ENCODE measurements at regions not wholly inside any gene's neighbourhood (a gene's known extent, or its start where the extent isn't known, plus 50 kb on each side); places are given as distances from the start of the nearest gene placed in this dataset.
A peak's percentile ranks its signal among the peaks of the same experiment; 100 is the strongest.

DNA sequence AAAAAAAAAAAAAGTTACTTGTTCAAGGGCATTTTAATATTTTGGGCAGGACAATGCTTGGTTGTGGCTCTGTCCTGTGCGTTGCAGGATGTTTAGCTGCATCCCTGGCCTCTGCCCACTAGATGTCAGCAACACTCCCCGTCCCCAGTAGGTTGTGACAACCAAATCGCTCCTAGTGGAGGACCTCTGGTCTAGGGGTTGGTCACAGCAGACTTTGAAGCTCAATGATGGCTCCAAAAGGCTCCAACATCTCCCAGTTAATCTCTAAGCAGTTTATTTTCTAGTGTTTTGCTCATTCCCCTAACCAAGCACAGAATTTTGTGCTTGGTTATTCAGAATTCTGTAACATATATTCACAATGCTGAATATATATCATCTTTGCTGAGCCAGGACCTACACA lies 67.0 kb downstream of the CHRNA1 start:
- WGBS (ENCODE audit: insufficient coverage): no CpG with 5 or more reads among the region's 3 CpGs
- intact Hi-C loops (cut with micrococcal nuclease): no loop called here
- H2AFZ ChIP-seq (ENCODE audit: insufficient read depth, low read depth, low read length, poor library complexity, severe bottlenecking): no peak overlapping the region

GRCh38 chr2:174694920-174695319 lies 69.4 kb downstream of the CHRNA1 start:
- intact Hi-C loops (cut with micrococcal nuclease): no loop called here
- peaks cover 0 to 17% (median 0%) of the 10 kb centered on the region in 4 experiments for H3K27me3 ChIP-seq (replicated peaks in 1 of 4; ENCODE audit: control extremely low read depth in 1 of 4, control insufficient read depth in 3 of 4, insufficient read depth in 4 of 4, low read length in 3 of 4)
- no peaks in the 10 kb centered on the region for H3K9me3 ChIP-seq (ENCODE audit: control extremely low read depth in 1 of 3, control insufficient read depth in 2 of 3, insufficient read depth in 1 of 3, low read length in 2 of 3)
- no peak overlapping the region for H3K9ac ChIP-seq (ENCODE audit: low read length)
- Mint-ChIP-seq H3K4me3 (no peak overlapping the region), H3K27ac (no peak overlapping the region), H3K9me3 (ENCODE audit: insufficient read depth) (no peaks in the 10 kb centered on the region), H3K27me3 (peaks cover 16% of the 10 kb centered on the region), H3K4me1 (no peaks in the 10 kb centered on the region)
- H3K4me3 ChIP-seq (ENCODE audit: control extremely low read depth in 1 of 5, extremely low read depth in 1 of 5, insufficient read depth in 1 of 5, low read depth in 2 of 5, low read length in 4 of 5): no peak overlapping the region
- H4K20me1 ChIP-seq (ENCODE audit: control insufficient read depth, insufficient read depth, low read length, poor library complexity, severe bottlenecking): no peaks in the 10 kb centered on the region
- TF ChIP-seq EZH2 (IDR thresholded peaks at IDR 0.05; ENCODE audit: borderline replicate concordance, insufficient read depth, low read depth, low read length, poor library complexity, severe bottlenecking): no peak
- TF ChIP-seq, protein P1, sequence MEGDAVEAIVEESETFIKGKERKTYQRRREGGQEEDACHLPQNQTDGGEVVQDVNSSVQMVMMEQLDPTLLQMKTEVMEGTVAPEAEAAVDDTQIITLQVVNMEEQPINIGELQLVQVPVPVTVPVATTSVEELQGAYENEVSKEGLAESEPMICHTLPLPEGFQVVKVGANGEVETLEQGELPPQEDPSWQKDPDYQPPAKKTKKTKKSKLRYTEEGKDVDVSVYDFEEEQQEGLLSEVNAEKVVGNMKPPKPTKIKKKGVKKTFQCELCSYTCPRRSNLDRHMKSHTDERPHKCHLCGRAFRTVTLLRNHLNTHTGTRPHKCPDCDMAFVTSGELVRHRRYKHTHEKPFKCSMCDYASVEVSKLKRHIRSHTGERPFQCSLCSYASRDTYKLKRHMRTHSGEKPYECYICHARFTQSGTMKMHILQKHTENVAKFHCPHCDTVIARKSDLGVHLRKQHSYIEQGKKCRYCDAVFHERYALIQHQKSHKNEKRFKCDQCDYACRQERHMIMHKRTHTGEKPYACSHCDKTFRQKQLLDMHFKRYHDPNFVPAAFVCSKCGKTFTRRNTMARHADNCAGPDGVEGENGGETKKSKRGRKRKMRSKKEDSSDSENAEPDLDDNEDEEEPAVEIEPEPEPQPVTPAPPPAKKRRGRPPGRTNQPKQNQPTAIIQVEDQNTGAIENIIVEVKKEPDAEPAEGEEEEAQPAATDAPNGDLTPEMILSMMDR (IDR thresholded peaks at IDR 0.05): no peak
- ChIA-PET POLR2A (no interaction called here), CTCF (interaction anchor here (1.0 to 9.8 kb wide), 13 partner anchors 7 to 1403 kb away, joined by 3 to 110 read pairs (median 5); no protein-coding TSS in a partner anchor)
- no peak overlapping the region for H2AFZ ChIP-seq (ENCODE audit: insufficient read depth, low read depth, low read length, poor library complexity, severe bottlenecking)
- no peaks in the 10 kb centered on the region for H3K79me2 ChIP-seq (ENCODE audit: control insufficient read depth, insufficient read depth, low read length)
- no peak overlapping the region for H3K4me2 ChIP-seq (replicated peaks; ENCODE audit: low read depth, low read length, poor library complexity, severe bottlenecking)
- WGBS (ENCODE audit: insufficient coverage): 60% methylated on average over 2 of the region's 2 CpGs
- H3K36me3 ChIP-seq (replicated peaks in 1 of 2; ENCODE audit: control extremely low read depth in 1 of 2, control insufficient read depth in 1 of 2, extremely low read depth in 1 of 2, insufficient read depth in 2 of 2, low read length in 1 of 2): no peaks in the 10 kb centered on the region
- ATAC-seq (ENCODE audit: low read depth) (no peak), DNase-seq (no peak)
- H3K4me1 ChIP-seq (ENCODE audit: control insufficient read depth in 2 of 2, insufficient read depth in 2 of 2, low read length in 2 of 2): no peaks in the 10 kb centered on the region
- H3K27ac ChIP-seq (ENCODE audit: low read length in 2 of 2): no peak overlapping the region

More for the DNA sequence above, 67.0 kb downstream of the CHRNA1 start:
- no peak overlapping the region for H3K27ac Mint-ChIP-seq
- Histone ChIP-seq H3K9me3 (ENCODE audit: control extremely low read depth in 1 of 3, control insufficient read depth in 2 of 3, insufficient read depth in 1 of 3, low read length in 2 of 3) (no peaks in the 10 kb centered on the region), H4K20me1 (ENCODE audit: control insufficient read depth, insufficient read depth, low read length, poor library complexity, severe bottlenecking) (no peaks in the 10 kb centered on the region), H3K36me3 (replicated peaks in 1 of 2; ENCODE audit: control extremely low read depth in 1 of 2, control insufficient read depth in 1 of 2, extremely low read depth in 1 of 2, insufficient read depth in 2 of 2, low read length in 1 of 2) (no peaks in the 10 kb centered on the region), H3K4me1 (ENCODE audit: control insufficient read depth in 2 of 2, insufficient read depth in 2 of 2, low read length in 2 of 2) (no peaks in the 10 kb centered on the region), H3K4me2 (replicated peaks; ENCODE audit: low read depth, low read length, poor library complexity, severe bottlenecking) (no peak overlapping the region), H3K27ac (ENCODE audit: low read length in 2 of 2) (no peak overlapping the region), H3K9ac (ENCODE audit: low read length) (no peak overlapping the region), H3K27me3 (replicated peaks in 1 of 4; ENCODE audit: control extremely low read depth in 1 of 4, control insufficient read depth in 3 of 4, insufficient read depth in 4 of 4, low read length in 3 of 4) (peaks cover 0 to 18% (median 0%) of the 10 kb centered on the region in 4 experiments), H3K4me3 (ENCODE audit: control extremely low read depth in 1 of 5, extremely low read depth in 1 of 5, insufficient read depth in 1 of 5, low read depth in 2 of 5, low read length in 4 of 5) (no peak overlapping the region), H3K79me2 (ENCODE audit: control insufficient read depth, insufficient read depth, low read length) (no peaks in the 10 kb centered on the region)
- no peaks in the 10 kb centered on the region for H3K4me1 Mint-ChIP-seq
- ChIA-PET POLR2A (no interaction called here), CTCF (interaction anchor here (0.6 to 9.8 kb wide), 28 partner anchors 7 to 1400 kb away, joined by 3 to 110 read pairs (median 4); partner anchors contain the start of gene WIPF1)
- H3K4me3 Mint-ChIP-seq: no peak overlapping the region
- no peaks in the 10 kb centered on the region for H3K9me3 Mint-ChIP-seq (ENCODE audit: insufficient read depth)
- TF ChIP-seq, protein P1 (IDR thresholded peaks at IDR 0.05): peak; percentile 84
- no peak for TF ChIP-seq EZH2 (IDR thresholded peaks at IDR 0.05; ENCODE audit: borderline replicate concordance, insufficient read depth, low read depth, low read length, poor library complexity, severe bottlenecking)
- peak; percentile 92 for ATAC-seq (ENCODE audit: low read depth)
- DNase-seq: peak; percentile 73
- H3K27me3 Mint-ChIP-seq: peaks cover 16% of the 10 kb centered on the region
